ENCODE measurements at regions not wholly inside any gene's neighbourhood (a gene's known extent, or its start where the extent isn't known, plus 50 kb on each side); places are given as distances from the start of the nearest gene placed in this dataset.

GRCh38 chr9:88826181-88826580, 165.1 kb upstream of the S1PR3 start:
- no peak for FAIRE-seq
- ChIA-PET POLR2A (no interaction called here), CTCF (interaction anchor here (0.8 kb wide), 1 partner anchor 14 kb away, joined by 3 read pairs; no protein-coding TSS in a partner anchor)
- TF ChIP-seq POLR2AphosphoS2 (conservative IDR thresholded peaks at IDR 0.05; ENCODE audit: low read length) = no peak
- TF ChIP-seq NR3C1 (IDR thresholded peaks at IDR 0.05) = no peak
- no peak for TF ChIP-seq HOXB5 (CRISPR knock-in tag; IDR thresholded peaks at IDR 0.05)
- no peak for TF ChIP-seq KDM5A (IDR thresholded peaks at IDR 0.05)
- no peak for TF ChIP-seq RARB (CRISPR knock-in tag; IDR thresholded peaks at IDR 0.05)
- no peak for TF ChIP-seq KDM1A (IDR thresholded peaks at IDR 0.05; ENCODE audit: low read depth)
- TF ChIP-seq ZNF302 (CRISPR knock-in tag; IDR thresholded peaks at IDR 0.05) = no peak
- no peak for TF ChIP-seq HOXA7 (CRISPR knock-in tag; IDR thresholded peaks at IDR 0.05)
- TF ChIP-seq BCL3 (IDR thresholded peaks at IDR 0.05) = no peak
- TF ChIP-seq ZC3H11A (IDR thresholded peaks at IDR 0.05) = no peak
- no peak for TF ChIP-seq JUN (IDR thresholded peaks at IDR 0.05)
- ATAC-seq = no peak
- no peak overlapping the region for H3K27ac ChIP-seq
- no peak overlapping the region for H3K4me3 ChIP-seq
- DNase-seq (ENCODE audit: low read depth in 1 of 2, low spot score in 1 of 2) = no peak
- no peak overlapping the region for H3K4me2 ChIP-seq
- H3K4me1 ChIP-seq = no peaks in the 10 kb centered on the region
- 88% methylated on average over 1 of the region's 1 CpG for WGBS (ENCODE audit: missing lambda C conversion rate)
- H3K9me3 ChIP-seq = no peaks in the 10 kb centered on the region

GRCh38 chr9:88826771-88827181, 164.5 kb upstream of the S1PR3 start:
- FAIRE-seq = no peak
- TF ChIP-seq ATOH8 (CRISPR knock-in tag; IDR thresholded peaks at IDR 0.05; ENCODE audit: low read depth) = no peak
- TF ChIP-seq PHF8 (IDR thresholded peaks at IDR 0.05; ENCODE audit: borderline replicate concordance, low read depth) = no peak
- no peak for TF ChIP-seq TP53 (CRISPR knock-in tag; IDR thresholded peaks at IDR 0.05)
- TF ChIP-seq FOSL2 (IDR thresholded peaks at IDR 0.05) = no peak
- no peak for TF ChIP-seq FOSL2 (CRISPR knock-in tag; IDR thresholded peaks at IDR 0.05)
- no peak for TF ChIP-seq RFX5 (IDR thresholded peaks at IDR 0.05)
- no peak for TF ChIP-seq E2F6 (IDR thresholded peaks at IDR 0.05; ENCODE audit: borderline replicate concordance, low read depth)
- TF ChIP-seq CHD2 (IDR thresholded peaks at IDR 0.05; ENCODE audit: low read length, partially characterized antibody) = no peak
- no peak for TF ChIP-seq RARB (CRISPR knock-in tag; IDR thresholded peaks at IDR 0.05)
- TF ChIP-seq HMGXB4 (CRISPR knock-in tag; IDR thresholded peaks at IDR 0.05; ENCODE audit: borderline replicate concordance) = no peak
- no peak for TF ChIP-seq EHF (CRISPR knock-in tag; IDR thresholded peaks at IDR 0.05)
- TF ChIP-seq FOXS1 (CRISPR knock-in tag; IDR thresholded peaks at IDR 0.05) = no peak
- TF ChIP-seq ELK1 (IDR thresholded peaks at IDR 0.05; ENCODE audit: low read depth, low read length) = no peak
- TF ChIP-seq FOSB (CRISPR knock-in tag; IDR thresholded peaks at IDR 0.05) = no peak
- TF ChIP-seq JUNB (IDR thresholded peaks at IDR 0.05) = no peak
- no peak for TF ChIP-seq PBX3 (IDR thresholded peaks at IDR 0.05)
- TF ChIP-seq REST (IDR thresholded peaks at IDR 0.05) = no peak
- TF ChIP-seq CHD4 (IDR thresholded peaks at IDR 0.05; ENCODE audit: borderline replicate concordance) = no peak

More at GRCh38 chr9:88826771-88827181, 164.5 kb upstream of the S1PR3 start:
- POLR2A ChIA-PET = no interaction called here
- DNase-seq (ENCODE audit: low read depth in 1 of 2, low spot score in 1 of 2) = no peak
- Histone ChIP-seq H3K4me1 (no peaks in the 10 kb centered on the region), H3K9me3 (no peaks in the 10 kb centered on the region), H3K27ac (no peak overlapping the region), H3K4me2 (no peak overlapping the region), H3K4me3 (no peak overlapping the region)
- CTCF ChIA-PET = interaction anchor here (0.6 to 0.8 kb wide), 2 partner anchors 13 kb away, joined by 3 read pairs; no protein-coding TSS in a partner anchor
- 72% methylated on average over 1 of the region's 1 CpG for WGBS (ENCODE audit: missing lambda C conversion rate)
- no peak for ATAC-seq
